ENCODE measurements at regions not wholly inside any gene's neighbourhood (a gene's known extent, or its start where the extent isn't known, plus 50 kb on each side); places are given as distances from the start of the nearest gene placed in this dataset.
A peak's percentile ranks its signal among the peaks of the same experiment; 100 is the strongest.

- 87 to 91% methylated on average over 5 of the region's 5 CpGs for WGBS, 2 donors
- DNase-seq, result no peak
- Histone ChIP-seq H3K27me3 (no peaks in the 10 kb centered on the region), H3K36me3 (ENCODE audit: low read depth, missing control alignments) (no peaks in the 10 kb centered on the region), H3K4me1 (peaks cover 3% of the 10 kb centered on the region), H3K9me3 (no peaks in the 10 kb centered on the region), H3K4me3 (no peak overlapping the region), H3K27ac (no peak overlapping the region)
- intact Hi-C loops (cut with DNase I; ENCODE audit: low total_unique reads), result no loop called here
- TF ChIP-seq POLR2A (IDR thresholded peaks at IDR 0.05), result no peak
- TF ChIP-seq, protein P1, sequence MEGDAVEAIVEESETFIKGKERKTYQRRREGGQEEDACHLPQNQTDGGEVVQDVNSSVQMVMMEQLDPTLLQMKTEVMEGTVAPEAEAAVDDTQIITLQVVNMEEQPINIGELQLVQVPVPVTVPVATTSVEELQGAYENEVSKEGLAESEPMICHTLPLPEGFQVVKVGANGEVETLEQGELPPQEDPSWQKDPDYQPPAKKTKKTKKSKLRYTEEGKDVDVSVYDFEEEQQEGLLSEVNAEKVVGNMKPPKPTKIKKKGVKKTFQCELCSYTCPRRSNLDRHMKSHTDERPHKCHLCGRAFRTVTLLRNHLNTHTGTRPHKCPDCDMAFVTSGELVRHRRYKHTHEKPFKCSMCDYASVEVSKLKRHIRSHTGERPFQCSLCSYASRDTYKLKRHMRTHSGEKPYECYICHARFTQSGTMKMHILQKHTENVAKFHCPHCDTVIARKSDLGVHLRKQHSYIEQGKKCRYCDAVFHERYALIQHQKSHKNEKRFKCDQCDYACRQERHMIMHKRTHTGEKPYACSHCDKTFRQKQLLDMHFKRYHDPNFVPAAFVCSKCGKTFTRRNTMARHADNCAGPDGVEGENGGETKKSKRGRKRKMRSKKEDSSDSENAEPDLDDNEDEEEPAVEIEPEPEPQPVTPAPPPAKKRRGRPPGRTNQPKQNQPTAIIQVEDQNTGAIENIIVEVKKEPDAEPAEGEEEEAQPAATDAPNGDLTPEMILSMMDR (IDR thresholded peaks at IDR 0.05), result no peak
These were observed 133.1 kb upstream of the NPVF start for GRCh38 chr7:25361387-25361786.

DNA sequence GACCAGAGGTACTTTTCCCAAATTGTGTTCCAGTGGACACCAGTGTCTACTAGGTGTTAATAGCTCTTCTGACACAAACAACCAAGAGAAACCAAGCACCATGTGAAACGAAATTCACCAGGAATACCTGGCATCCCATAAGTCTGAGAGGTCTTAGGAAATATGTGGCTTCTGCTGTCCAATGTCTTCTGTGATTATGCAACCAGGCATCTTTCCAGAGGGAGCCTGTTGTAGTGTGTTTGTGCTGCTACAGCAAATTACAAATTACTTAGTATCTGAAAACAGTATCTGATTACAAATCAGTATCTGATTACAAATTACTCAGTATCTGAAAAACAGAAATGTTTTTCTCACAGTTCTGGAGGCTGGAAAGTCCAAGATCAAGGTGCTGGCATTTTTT, 133.6 kb upstream of the NPVF start:
- intact Hi-C loops (cut with DNase I; ENCODE audit: low total_unique reads), result no loop called here
- DNase-seq, result no peak

DNA sequence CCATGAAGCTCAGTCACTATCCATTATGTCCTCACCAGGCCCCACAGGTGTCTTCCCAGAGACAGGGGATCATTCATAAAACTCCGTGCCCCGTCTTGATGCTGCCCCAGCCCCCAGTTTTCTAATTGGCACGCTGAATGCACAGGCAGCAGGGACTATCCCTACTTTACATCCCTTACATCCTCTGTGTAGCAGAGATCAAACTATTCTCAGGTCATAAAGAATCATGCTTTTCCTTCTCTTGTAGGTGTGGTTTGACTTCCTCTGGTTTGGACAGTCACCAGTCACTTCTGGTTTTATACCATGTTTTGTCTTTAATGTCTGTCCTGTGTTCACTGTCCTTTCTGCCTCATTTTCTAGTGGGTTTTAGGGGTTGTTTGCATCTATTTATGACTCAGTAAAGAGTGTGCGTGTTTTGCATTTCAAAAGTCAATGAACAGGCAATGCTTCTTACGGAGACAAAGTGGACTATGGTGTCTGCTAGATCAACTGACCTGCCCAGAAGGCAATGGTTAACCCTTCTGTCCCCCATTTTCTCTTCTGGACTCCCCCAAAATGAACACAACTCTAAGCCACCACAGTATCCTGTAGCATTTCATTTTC, 140.4 kb upstream of the NPVF start:
- TF ChIP-seq POLR2A (IDR thresholded peaks at IDR 0.05), result no peak
- TF ChIP-seq, protein P1 (IDR thresholded peaks at IDR 0.05), result no peak
- Histone ChIP-seq H3K4me1 (no peaks in the 10 kb centered on the region), H3K27ac (no peak overlapping the region), H3K36me3 (ENCODE audit: low read depth, missing control alignments) (no peaks in the 10 kb centered on the region), H3K4me3 (no peak overlapping the region), H3K27me3 (no peaks in the 10 kb centered on the region), H3K9me3 (no peaks in the 10 kb centered on the region)
- no peak for DNase-seq
- 90 to 97% methylated on average over 5 of the region's 5 CpGs for WGBS, 2 donors
- intact Hi-C loops (cut with DNase I; ENCODE audit: low total_unique reads), result no loop called here

More for the DNA sequence above, 133.6 kb upstream of the NPVF start:
- H3K36me3 ChIP-seq (ENCODE audit: low read depth, missing control alignments), result no peaks in the 10 kb centered on the region
- H3K27ac ChIP-seq, result no peak overlapping the region
- WGBS, 2 donors, result 77% methylated on average over 1 of the region's 1 CpG
- no peaks in the 10 kb centered on the region for H3K27me3 ChIP-seq
- no peak overlapping the region for H3K4me3 ChIP-seq
- H3K4me1 ChIP-seq, result peaks cover 3% of the 10 kb centered on the region
- H3K9me3 ChIP-seq, result no peaks in the 10 kb centered on the region
- TF ChIP-seq, protein P1 (IDR thresholded peaks at IDR 0.05), result no peak
- no peak for TF ChIP-seq POLR2A (IDR thresholded peaks at IDR 0.05)

DNA sequence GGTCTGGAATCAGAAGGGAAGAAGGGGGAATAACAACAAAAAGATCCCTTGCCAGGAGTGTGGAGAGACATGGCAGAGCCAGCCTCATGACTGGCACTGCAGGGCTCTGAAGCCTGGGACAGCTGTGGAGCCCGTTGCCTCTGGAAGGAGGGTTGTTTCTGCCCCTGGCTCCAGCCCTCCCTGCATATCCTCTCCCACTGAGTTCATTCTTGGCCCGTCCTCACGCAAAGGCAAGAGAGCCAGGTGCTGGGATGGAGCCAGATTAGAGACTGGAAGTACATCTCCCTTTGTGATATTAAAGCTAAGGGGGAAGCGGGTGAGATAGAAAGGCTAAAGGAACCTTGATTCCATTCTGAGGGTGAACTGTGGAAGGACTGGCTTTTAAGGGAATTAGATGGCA, 141.5 kb upstream of the NPVF start:
- Histone ChIP-seq H3K4me3 (no peak overlapping the region), H3K27me3 (no peaks in the 10 kb centered on the region), H3K36me3 (ENCODE audit: low read depth, missing control alignments) (no peaks in the 10 kb centered on the region), H3K4me1 (no peaks in the 10 kb centered on the region), H3K27ac (no peak overlapping the region), H3K9me3 (no peaks in the 10 kb centered on the region)
- DNase-seq, result peak; percentile 56
- intact Hi-C loops (cut with DNase I; ENCODE audit: low total_unique reads), result no loop called here
- no peak for TF ChIP-seq POLR2A (IDR thresholded peaks at IDR 0.05)
- TF ChIP-seq, protein P1 (IDR thresholded peaks at IDR 0.05), result no peak
- 53 to 54% methylated on average over 4 of the region's 4 CpGs for WGBS, 2 donors

GRCh38 chr7:25371972-25372371, 143.7 kb upstream of the NPVF start:
- Histone ChIP-seq H3K27ac (no peak overlapping the region), H3K36me3 (ENCODE audit: low read depth, missing control alignments) (no peaks in the 10 kb centered on the region), H3K4me1 (no peaks in the 10 kb centered on the region), H3K27me3 (no peaks in the 10 kb centered on the region), H3K4me3 (no peak overlapping the region), H3K9me3 (no peaks in the 10 kb centered on the region)
- TF ChIP-seq, protein P1 (IDR thresholded peaks at IDR 0.05), result no peak
- TF ChIP-seq POLR2A (IDR thresholded peaks at IDR 0.05), result no peak
- intact Hi-C loops (cut with DNase I; ENCODE audit: low total_unique reads), result no loop called here
- WGBS, 2 donors, result 88 to 89% methylated on average over 2 of the region's 2 CpGs
- DNase-seq, result no peak

Measured in testis (tissue), 2 donors.